MM.1S (cell line): ENCODE measurements at regions not wholly inside any gene's neighbourhood (a gene's known extent, or its start where the extent isn't known, plus 50 kb on each side); places are given as distances from the start of the nearest gene placed in this dataset.
A peak's percentile ranks its signal among the peaks of the same experiment; 100 is the strongest.

Experiments
- DNase-seq: peaks from one replicate; pipeline ENCODE4 v3.0.0-alpha.2; 2015
- H2AFZ ChIP-seq: fragments of 300-600 bp; sonication (generic); 2 replicates; pipeline ENCODE4 v1.6.0; 2016; ENCODE audit warnings: antibody characterized with exemption, low read length
- H3F3A ChIP-seq: fragments of 300-600 bp; sonication (generic); 2 replicates; pipeline ENCODE4 v1.6.1; 2016; ENCODE audit warnings: mild to moderate bottlenecking, antibody characterized with exemption, low read length, moderate library complexity, mixed read lengths; ENCODE audit not compliant: insufficient read depth
- H3K27ac ChIP-seq: fragments of 300-600 bp; sonication (generic); 2 replicates; pipeline ENCODE4 v1.5.1; 2016; ENCODE audit warnings: mild to moderate bottlenecking, low read length
- H3K27me3 ChIP-seq: fragments of 300-600 bp; sonication (generic); replicated peaks from 2 replicates; pipeline ENCODE4 v1.6.0; 2016; ENCODE audit warnings: low read length; ENCODE audit not compliant: insufficient read depth
- H3K36me3 ChIP-seq: fragments of 300-600 bp; sonication (generic); replicated peaks from 2 replicates; pipeline ENCODE4 v1.6.1; 2016; ENCODE audit warnings: mild to moderate bottlenecking, low read length, mixed read lengths; ENCODE audit not compliant: insufficient read depth
- H3K4me1 ChIP-seq: fragments of 300-600 bp; sonication (generic); 2 replicates; pipeline ENCODE4 v1.6.1; 2016; ENCODE audit warnings: low read length, mixed read lengths
- H3K4me2 ChIP-seq: fragments of 300-600 bp; sonication (generic); 2 replicates; pipeline ENCODE4 v1.6.0; 2016; ENCODE audit warnings: low read depth, low read length
- H3K4me3 ChIP-seq: fragments of 300-600 bp; sonication (generic); 2 replicates; pipeline ENCODE4 v1.5.1; 2016; ENCODE audit warnings: low read length, mixed read lengths
- H3K79me2 ChIP-seq: fragments of 300-600 bp; sonication (generic); 2 replicates; pipeline ENCODE4 v1.6.1; 2016; ENCODE audit warnings: mixed run types, low read length, mixed read lengths
- H3K9ac ChIP-seq: fragments of 300-600 bp; sonication (generic); 2 replicates; pipeline ENCODE4 v1.6.1; 2016; ENCODE audit warnings: low read length, mixed read lengths
- H3K9me2 ChIP-seq: fragments of 300-600 bp; sonication (generic); replicated peaks from 2 replicates; pipeline ENCODE4 v1.6.1; 2016; ENCODE audit warnings: mild to moderate bottlenecking, low read length, mixed read lengths; ENCODE audit not compliant: insufficient read depth
- H3K9me3 ChIP-seq: fragments of 300-600 bp; sonication (generic); replicated peaks from 2 replicates; pipeline ENCODE4 v1.6.1; 2016; ENCODE audit warnings: mild to moderate bottlenecking, low read length, mixed read lengths; ENCODE audit not compliant: insufficient read depth
- H4K20me1 ChIP-seq: fragments of 300-600 bp; sonication (generic); 2 replicates; pipeline ENCODE4 v1.6.1; 2016; ENCODE audit warnings: mild to moderate bottlenecking, low read length, moderate library complexity, mixed read lengths; ENCODE audit not compliant: insufficient read depth
- CTCF ChIP-seq: fragments of 300-600 bp; sonication (generic); IDR thresholded peaks from 2 replicates; pipeline ENCODE4 v1.5.1; 2016; ENCODE audit warnings: antibody characterized with exemption, low read length, mixed read lengths
- EZH2 ChIP-seq: fragments of 300-600 bp; sonication (generic); optimal IDR thresholded peaks from 2 replicates; pipeline ENCODE3; 2017; ENCODE audit warnings: low read depth, mild to moderate bottlenecking, antibody characterized with exemption, low read length, mixed read lengths
- EZH2phosphoT487 ChIP-seq: fragments of 300-600 bp; sonication (generic); IDR thresholded peaks from 2 replicates; pipeline ENCODE4 v1.6.1; 2018; ENCODE audit warnings: antibody characterized with exemption, low read length

DNA sequence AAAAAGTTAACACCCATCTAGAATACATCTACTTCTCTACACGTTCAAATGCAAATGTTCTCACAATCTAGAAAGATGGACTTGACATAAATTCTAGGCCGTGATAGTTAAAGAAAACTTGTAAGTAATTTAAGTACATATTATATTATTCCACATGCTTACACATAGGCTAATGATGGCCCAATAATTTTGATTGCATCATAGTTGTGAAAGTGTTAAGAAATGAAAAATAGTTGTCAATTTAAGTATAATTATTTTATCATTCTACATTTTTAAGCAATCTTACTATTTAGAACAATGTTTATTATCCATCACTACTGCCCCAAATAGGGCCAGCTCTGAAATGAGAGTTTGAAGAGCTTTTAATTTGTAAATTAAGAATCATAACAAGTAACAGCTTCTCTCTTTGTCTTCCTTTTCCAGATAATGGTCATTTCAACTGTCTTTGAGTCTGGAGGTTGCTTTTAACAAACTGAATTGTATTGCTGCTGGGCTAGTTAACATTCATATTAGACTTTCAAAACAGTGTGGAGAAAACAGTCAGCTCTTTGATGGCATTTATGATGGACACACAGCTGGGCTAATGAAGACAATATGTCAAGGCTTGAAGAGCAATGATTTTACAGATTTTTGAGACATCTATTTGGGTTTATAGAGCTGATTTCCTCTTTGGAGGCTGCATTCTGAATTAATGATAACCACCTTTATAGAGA lies 246.1 kb upstream of the KCNH8 start:
- Histone ChIP-seq H4K20me1 (no peaks in the 10 kb centered on the region), H3K79me2 (no peaks in the 10 kb centered on the region), H3K9ac (no peak overlapping the region), H2AFZ (no peak overlapping the region), H3K4me1 (peaks cover 26% of the 10 kb centered on the region), H3F3A (peaks cover 11% of the 10 kb centered on the region), H3K4me2 (no peak overlapping the region), H3K27me3 (no peaks in the 10 kb centered on the region), H3K9me3 (no peaks in the 10 kb centered on the region), H3K36me3 (no peaks in the 10 kb centered on the region), H3K27ac (no peak overlapping the region), H3K4me3 (no peak overlapping the region), H3K9me2 (no peaks in the 10 kb centered on the region)
- TF ChIP-seq CTCF (no peak), EZH2phosphoT487 (no peak), EZH2 (no peak)
- DNase-seq = no peak

DNA sequence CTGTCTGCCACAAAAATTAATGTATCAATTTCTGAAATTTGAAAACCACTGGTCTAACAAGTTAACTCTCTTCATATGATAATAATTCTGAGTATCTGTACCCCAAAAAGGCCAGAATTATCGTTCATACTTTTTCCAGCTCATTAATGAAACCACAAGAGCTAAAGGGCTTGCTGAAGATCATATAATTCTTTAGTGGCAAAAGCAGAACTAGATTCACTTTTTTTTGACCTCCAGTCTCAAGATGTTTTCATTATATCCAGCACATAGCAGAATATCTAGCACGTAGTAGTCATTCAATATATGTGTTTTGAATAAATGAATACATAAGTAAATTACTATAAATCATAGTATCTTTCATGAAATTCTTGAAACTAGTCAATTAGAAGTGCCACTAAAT lies 246.7 kb upstream of the KCNH8 start:
- peak overlapping the region; percentile 72 for H2AFZ ChIP-seq
- H3K36me3 ChIP-seq = no peaks in the 10 kb centered on the region
- peaks cover 11% of the 10 kb centered on the region for H3F3A ChIP-seq
- no peaks in the 10 kb centered on the region for H3K27me3 ChIP-seq
- no peaks in the 10 kb centered on the region for H3K9me2 ChIP-seq
- H3K4me1 ChIP-seq = peaks cover 26% of the 10 kb centered on the region
- no peak overlapping the region; the same call in 1 of the 2 replicates for H3K9ac ChIP-seq
- no peak for DNase-seq
- no peak for TF ChIP-seq CTCF
- no peak for TF ChIP-seq EZH2
- no peak for TF ChIP-seq EZH2phosphoT487
- H4K20me1 ChIP-seq = no peaks in the 10 kb centered on the region
- peak overlapping the region; percentile 80 for H3K4me2 ChIP-seq
- H3K4me3 ChIP-seq = peak overlapping the region; percentile 26; the same call in 1 of the 2 replicates
- no peaks in the 10 kb centered on the region for H3K79me2 ChIP-seq
- peak overlapping the region; percentile 59; the same call in 1 of the 2 replicates for H3K27ac ChIP-seq
- no peaks in the 10 kb centered on the region for H3K9me3 ChIP-seq

GRCh38 chr3:18900994-18901393 lies 247.3 kb upstream of the KCNH8 start:
- peak overlapping the region; percentile 59; the same call in 1 of the 2 replicates for H3K27ac ChIP-seq
- H3K4me2 ChIP-seq = peak overlapping the region; percentile 80
- no peaks in the 10 kb centered on the region for H3K36me3 ChIP-seq
- H3K9me2 ChIP-seq = no peaks in the 10 kb centered on the region
- H2AFZ ChIP-seq = peak overlapping the region; percentile 72
- peak; percentile 87 for DNase-seq
- no peaks in the 10 kb centered on the region for H3K27me3 ChIP-seq
- no peaks in the 10 kb centered on the region for H3K9me3 ChIP-seq
- peaks cover 11% of the 10 kb centered on the region for H3F3A ChIP-seq
- H4K20me1 ChIP-seq = no peaks in the 10 kb centered on the region
- TF ChIP-seq EZH2 = no peak
- TF ChIP-seq EZH2phosphoT487 = no peak
- no peak for TF ChIP-seq CTCF
- no peaks in the 10 kb centered on the region for H3K79me2 ChIP-seq
- peak overlapping the region; percentile 26; the same call in 1 of the 2 replicates for H3K4me3 ChIP-seq
- H3K4me1 ChIP-seq = peaks cover 26% of the 10 kb centered on the region
- H3K9ac ChIP-seq = no peak overlapping the region; the same call in 1 of the 2 replicates
